Glutamatergic neuron (in vitro differentiated cells): ENCODE measurements at regions not wholly inside any gene's neighbourhood (a gene's known extent, or its start where the extent isn't known, plus 50 kb on each side); places are given as distances from the start of the nearest gene placed in this dataset.

Source experiments
- DNase-seq: peaks from one replicate; pipeline ENCODE4 v3.0.0; 2022
- H3K27ac Mint-ChIP-seq: one replicate; pipeline ENCODE4 v1.8.0; 2020; ENCODE audit warnings: mild to moderate bottlenecking, mixed read lengths, inconsistent platforms; ENCODE audit not compliant: unreplicated experiment
- H3K27me3 Mint-ChIP-seq: one replicate; pipeline ENCODE4 v1.8.0; 2020; ENCODE audit warnings: mild to moderate bottlenecking, moderate library complexity, mixed read lengths, inconsistent platforms; ENCODE audit not compliant: unreplicated experiment
- H3K36me3 Mint-ChIP-seq: one replicate; pipeline ENCODE4 v1.8.0; 2020; ENCODE audit warnings: mild to moderate bottlenecking, mixed read lengths, inconsistent platforms; ENCODE audit not compliant: unreplicated experiment
- H3K4me1 Mint-ChIP-seq: one replicate; pipeline ENCODE4 v1.8.0; 2020; ENCODE audit warnings: mild to moderate bottlenecking, low read depth, mixed read lengths, inconsistent platforms; ENCODE audit not compliant: unreplicated experiment
- H3K4me3 Mint-ChIP-seq: one replicate; pipeline ENCODE4 v1.8.0; 2020; ENCODE audit warnings: mild to moderate bottlenecking, mixed read lengths, inconsistent platforms; ENCODE audit not compliant: unreplicated experiment
- H3K9me3 Mint-ChIP-seq: one replicate; pipeline ENCODE4 v1.8.0; 2020; ENCODE audit warnings: mild to moderate bottlenecking, moderate library complexity, mixed read lengths, inconsistent platforms; ENCODE audit not compliant: unreplicated experiment
- TF ChIP-seq, protein P1 (sequence below): fragments of 200-600 bp; sonication (generic); IDR thresholded peaks from one replicate; pipeline ENCODE4 v1.5.0; 2021; ENCODE audit not compliant: partially characterized antibody, unreplicated experiment

DNA sequence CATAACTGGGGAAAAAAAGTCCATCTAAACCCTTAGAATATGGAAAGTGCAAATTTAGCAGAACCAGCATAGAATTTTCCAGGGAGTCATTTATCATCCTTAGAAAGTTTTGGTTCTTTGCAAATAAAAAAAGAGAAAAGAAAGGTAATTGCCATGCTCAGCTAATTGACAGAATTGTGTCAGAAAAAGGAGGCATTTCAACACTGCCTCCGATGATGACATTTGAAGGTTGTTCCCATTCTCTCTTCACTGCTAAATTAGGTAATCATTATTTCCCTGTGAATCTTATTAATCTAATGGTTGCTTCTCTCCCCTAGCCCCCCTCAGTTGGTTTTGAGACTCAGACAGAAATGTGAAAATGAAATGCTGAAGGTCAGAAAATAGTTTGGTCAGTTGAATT is 139.2 kb downstream of the PDCD6IP start:
- TF ChIP-seq, protein P1, sequence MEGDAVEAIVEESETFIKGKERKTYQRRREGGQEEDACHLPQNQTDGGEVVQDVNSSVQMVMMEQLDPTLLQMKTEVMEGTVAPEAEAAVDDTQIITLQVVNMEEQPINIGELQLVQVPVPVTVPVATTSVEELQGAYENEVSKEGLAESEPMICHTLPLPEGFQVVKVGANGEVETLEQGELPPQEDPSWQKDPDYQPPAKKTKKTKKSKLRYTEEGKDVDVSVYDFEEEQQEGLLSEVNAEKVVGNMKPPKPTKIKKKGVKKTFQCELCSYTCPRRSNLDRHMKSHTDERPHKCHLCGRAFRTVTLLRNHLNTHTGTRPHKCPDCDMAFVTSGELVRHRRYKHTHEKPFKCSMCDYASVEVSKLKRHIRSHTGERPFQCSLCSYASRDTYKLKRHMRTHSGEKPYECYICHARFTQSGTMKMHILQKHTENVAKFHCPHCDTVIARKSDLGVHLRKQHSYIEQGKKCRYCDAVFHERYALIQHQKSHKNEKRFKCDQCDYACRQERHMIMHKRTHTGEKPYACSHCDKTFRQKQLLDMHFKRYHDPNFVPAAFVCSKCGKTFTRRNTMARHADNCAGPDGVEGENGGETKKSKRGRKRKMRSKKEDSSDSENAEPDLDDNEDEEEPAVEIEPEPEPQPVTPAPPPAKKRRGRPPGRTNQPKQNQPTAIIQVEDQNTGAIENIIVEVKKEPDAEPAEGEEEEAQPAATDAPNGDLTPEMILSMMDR, result no peak
- H3K27ac Mint-ChIP-seq, result no peak overlapping the region
- H3K9me3 Mint-ChIP-seq, result peaks cover 6% of the 10 kb centered on the region
- peaks cover 6% of the 10 kb centered on the region for H3K36me3 Mint-ChIP-seq
- peaks cover 25% of the 10 kb centered on the region for H3K4me1 Mint-ChIP-seq
- no peak for DNase-seq
- no peaks in the 10 kb centered on the region for H3K27me3 Mint-ChIP-seq
- H3K4me3 Mint-ChIP-seq, result no peak overlapping the region

DNA sequence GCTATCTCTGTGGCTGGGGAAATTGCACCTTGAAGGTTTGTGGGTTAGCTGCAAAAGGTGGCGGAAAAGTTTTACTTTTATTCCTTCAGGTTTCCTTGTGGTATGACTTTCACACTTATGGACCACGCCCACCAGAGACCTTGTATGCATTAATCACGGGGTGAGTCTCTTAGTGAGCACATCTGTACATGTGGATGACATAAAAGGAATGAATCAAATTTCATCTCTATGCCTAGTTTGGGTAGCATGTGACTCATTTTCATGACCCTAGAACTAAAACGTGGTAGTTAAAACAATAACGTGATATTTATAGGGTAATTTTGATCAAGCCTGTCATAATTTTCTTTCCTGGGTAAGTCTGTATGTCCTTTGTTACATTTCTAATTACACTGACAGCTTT is 141.7 kb downstream of the PDCD6IP start:
- H3K27ac Mint-ChIP-seq, result no peak overlapping the region
- DNase-seq, result no peak
- peaks cover 4% of the 10 kb centered on the region for H3K9me3 Mint-ChIP-seq
- peaks cover 25% of the 10 kb centered on the region for H3K4me1 Mint-ChIP-seq
- no peak overlapping the region for H3K4me3 Mint-ChIP-seq
- H3K36me3 Mint-ChIP-seq, result peaks cover 6% of the 10 kb centered on the region
- TF ChIP-seq, protein P1, result no peak
- H3K27me3 Mint-ChIP-seq, result no peaks in the 10 kb centered on the region

DNA sequence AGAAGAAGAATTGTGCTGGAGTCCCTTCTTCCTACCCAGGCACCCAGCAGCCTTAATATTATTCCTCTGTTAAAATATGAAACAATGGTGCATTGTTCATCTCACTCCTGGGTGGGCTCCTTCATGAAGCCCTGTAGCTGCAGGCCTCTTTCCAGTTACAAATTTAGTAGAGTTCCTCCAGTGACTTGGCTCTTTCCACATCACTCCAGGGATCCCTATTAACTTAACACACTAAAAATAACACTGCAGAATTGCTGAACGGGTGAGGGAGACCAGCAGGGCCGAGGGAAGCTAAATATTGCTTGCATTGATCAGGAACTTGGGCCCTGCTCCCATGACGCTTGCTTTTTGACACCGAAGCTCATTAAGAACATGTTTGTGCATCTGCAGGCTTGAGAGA is 142.3 kb downstream of the PDCD6IP start:
- TF ChIP-seq, protein P1, result no peak
- Mint-ChIP-seq H3K4me1 (peaks cover 25% of the 10 kb centered on the region), H3K27me3 (no peaks in the 10 kb centered on the region), H3K36me3 (peaks cover under 1% of the 10 kb centered on the region), H3K4me3 (peak overlapping the region; percentile 8), H3K27ac (peak overlapping the region; percentile 52), H3K9me3 (peaks cover 2% of the 10 kb centered on the region)
- DNase-seq, result peak; percentile 41

DNA sequence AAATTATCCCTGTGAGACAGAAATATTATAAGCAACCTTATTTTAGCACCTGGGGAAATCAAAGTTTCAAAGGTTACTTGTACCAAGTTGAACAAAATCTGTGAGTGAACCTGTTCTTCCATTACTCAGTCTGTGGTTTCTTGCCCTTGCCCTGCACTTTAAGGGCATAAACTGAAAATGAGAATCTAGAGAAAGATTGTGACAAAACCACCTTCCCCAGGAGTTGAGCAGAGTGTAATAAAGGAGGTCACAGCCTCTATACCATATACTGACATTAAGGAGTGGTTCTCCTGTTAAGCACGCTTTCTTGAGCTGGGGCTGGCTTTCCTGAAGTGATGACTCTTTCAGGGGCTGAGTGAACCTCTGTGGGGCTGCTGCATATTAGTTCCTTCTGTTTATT is 143.4 kb downstream of the PDCD6IP start:
- peaks cover 25% of the 10 kb centered on the region for H3K4me1 Mint-ChIP-seq
- DNase-seq, result no peak
- H3K9me3 Mint-ChIP-seq, result no peaks in the 10 kb centered on the region
- H3K4me3 Mint-ChIP-seq, result no peak overlapping the region
- no peaks in the 10 kb centered on the region for H3K36me3 Mint-ChIP-seq
- no peak overlapping the region for H3K27ac Mint-ChIP-seq
- TF ChIP-seq, protein P1, result no peak
- no peaks in the 10 kb centered on the region for H3K27me3 Mint-ChIP-seq

DNA sequence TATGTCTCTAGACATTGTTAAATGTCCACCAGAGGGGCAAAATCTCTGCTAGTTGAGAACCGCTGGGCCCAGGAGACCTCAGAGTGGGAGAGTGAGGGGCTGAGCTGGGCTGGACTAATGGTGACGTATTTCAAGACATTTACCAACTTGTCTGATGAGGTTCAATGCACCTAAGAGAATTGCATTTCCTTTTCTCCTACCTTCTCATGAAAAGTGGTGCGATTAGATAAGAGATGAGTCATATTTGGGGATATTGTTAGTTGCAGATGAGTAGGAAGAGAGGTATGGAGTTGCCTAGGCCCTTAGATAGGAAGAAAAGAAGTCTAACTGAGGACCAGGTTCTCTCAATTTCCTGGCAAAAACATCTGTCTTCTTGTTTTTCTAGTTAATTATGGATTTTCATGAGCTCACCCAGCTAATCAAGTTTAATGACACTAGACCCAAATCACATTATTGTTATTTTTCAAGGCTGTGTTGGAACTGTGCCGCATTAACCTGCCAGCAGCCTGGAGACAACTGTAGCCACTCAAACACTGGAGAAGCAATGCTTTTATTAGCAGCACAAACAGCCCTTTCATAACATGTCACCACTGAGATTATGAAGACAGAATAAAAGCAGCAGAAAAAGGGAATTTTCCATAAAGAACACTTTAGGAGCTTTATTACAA is 144.2 kb downstream of the PDCD6IP start:
- H3K27ac Mint-ChIP-seq, result no peak overlapping the region
- H3K4me3 Mint-ChIP-seq, result no peak overlapping the region
- no peak for DNase-seq
- peaks cover 25% of the 10 kb centered on the region for H3K4me1 Mint-ChIP-seq
- H3K9me3 Mint-ChIP-seq, result no peaks in the 10 kb centered on the region
- H3K36me3 Mint-ChIP-seq, result no peaks in the 10 kb centered on the region
- H3K27me3 Mint-ChIP-seq, result no peaks in the 10 kb centered on the region
- TF ChIP-seq, protein P1, result no peak
